Smooth muscle cell (in vitro differentiated cells): ENCODE measurements at regions not wholly inside any gene's neighbourhood (a gene's known extent, or its start where the extent isn't known, plus 50 kb on each side); places are given as distances from the start of the nearest gene placed in this dataset.

Experiments
- DNase-seq: peaks from one replicate; lab custom pipeline; 2025; ENCODE audit not compliant: unreplicated experiment; lab: John Stamatoyannopoulos, UW
- H2AFZ ChIP-seq: fragments of 200-600 bp; sonication (generic); 2 replicates; pipeline ENCODE4 v1.6.0; 2016; ENCODE audit warnings: antibody characterized with exemption, low read depth, mild to moderate bottlenecking
- H3F3A ChIP-seq: fragments of 200-600 bp; sonication (generic); 2 replicates; pipeline ENCODE4 v1.6.0; 2017; ENCODE audit warnings: antibody characterized with exemption, low read depth
- H3K27ac ChIP-seq: fragments of 200-600 bp; sonication (generic); 2 replicates; pipeline ENCODE4 v1.5.1; 2016; ENCODE audit warnings: low read depth, mild to moderate bottlenecking
- H3K27me3 ChIP-seq: fragments of 200-600 bp; sonication (generic); 2 replicates; pipeline ENCODE4 v1.6.1; 2016; ENCODE audit warnings: low read depth, mild to moderate bottlenecking
- H3K36me3 ChIP-seq: fragments of 200-600 bp; sonication (generic); 2 replicates; pipeline ENCODE4 v1.5.1; 2016; ENCODE audit warnings: low read depth
- H3K4me1 ChIP-seq: fragments of 200-600 bp; sonication (generic); 2 replicates; pipeline ENCODE4 v1.5.1; 2016; ENCODE audit warnings: low read depth
- H3K4me2 ChIP-seq: fragments of 200-600 bp; sonication (generic); 2 replicates; pipeline ENCODE4 v1.6.0; 2016; ENCODE audit warnings: mild to moderate bottlenecking
- H3K4me3 ChIP-seq: fragments of 200-600 bp; sonication (generic); 2 replicates; pipeline ENCODE4 v1.5.1; 2016; ENCODE audit warnings: mild to moderate bottlenecking
- H3K79me2 ChIP-seq: fragments of 200-600 bp; sonication (generic); 2 replicates; pipeline ENCODE4 v1.6.0; 2016; ENCODE audit warnings: low read depth, mild to moderate bottlenecking
- H3K9ac ChIP-seq: fragments of 200-600 bp; sonication (generic); 2 replicates; pipeline ENCODE4 v1.6.0; 2016; ENCODE audit warnings: low read depth
- H3K9me3 ChIP-seq: fragments of 200-600 bp; sonication (generic); replicated peaks from 2 replicates; pipeline ENCODE4 v1.5.1; 2016; ENCODE audit warnings: low read depth
- H4K20me1 ChIP-seq: fragments of 200-600 bp; sonication (generic); 2 replicates; pipeline ENCODE4 v1.6.0; 2016; ENCODE audit warnings: low read depth
- CTCF ChIP-seq: fragments of 200-600 bp; sonication (generic); IDR thresholded peaks from 2 replicates; pipeline ENCODE4 v1.5.1; 2017; ENCODE audit warnings: borderline replicate concordance, mild to moderate bottlenecking, antibody characterized with exemption; ENCODE audit not compliant: insufficient read depth, poor library complexity, severe bottlenecking
- WGBS: methylation state at CpG from one replicate; pipeline ENCODE4 v1.1.7; 2016; ENCODE audit warnings: low lambda C conversion rate; 5-methylcytosine and 5-hydroxymethylcytosine counted together

DNA sequence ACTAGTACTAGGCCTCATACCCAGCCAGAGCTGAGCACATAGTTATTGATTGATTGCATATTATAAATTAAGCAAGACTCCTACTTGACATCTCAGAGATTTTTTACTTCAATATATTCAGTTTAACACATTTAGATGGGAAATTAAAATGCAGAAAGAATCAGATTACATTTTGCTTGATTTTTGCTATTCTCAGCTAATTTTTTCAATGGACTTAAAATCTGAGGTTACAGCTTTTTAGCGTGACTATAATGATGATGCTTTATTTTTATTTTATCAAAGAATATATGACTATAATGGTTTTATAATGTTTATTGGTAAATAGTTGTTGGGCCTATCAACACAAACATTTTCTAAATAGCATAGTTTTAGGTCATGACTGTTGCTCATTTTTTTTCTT lies 493.0 kb upstream of the CNTNAP5 start:
- WGBS, result 95% methylated on average over 1 of the region's 1 CpG

DNA sequence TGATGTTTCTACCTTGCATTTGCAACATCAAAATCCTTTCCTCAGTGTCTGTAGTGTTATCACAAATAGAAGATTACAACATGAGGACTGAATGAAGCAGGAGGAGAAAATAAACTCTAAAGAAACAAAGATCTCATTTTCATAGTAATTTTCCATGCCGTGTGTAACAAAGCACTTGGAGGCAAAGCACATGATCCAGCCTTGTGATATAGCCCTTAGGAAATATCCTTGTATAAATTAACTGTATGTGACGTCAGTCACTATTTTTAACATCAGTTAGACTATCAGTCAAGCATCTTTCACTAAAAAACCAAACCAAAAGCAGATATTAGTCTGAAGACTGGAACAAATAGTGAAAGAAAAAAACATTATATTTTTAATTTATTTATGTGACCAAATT lies 492.1 kb upstream of the CNTNAP5 start:
- Histone ChIP-seq H4K20me1 (no peaks in the 10 kb centered on the region), H3K4me3 (no peak overlapping the region), H3K4me1 (no peaks in the 10 kb centered on the region), H3K9ac (no peak overlapping the region), H3K27ac (no peak overlapping the region), H3K9me3 (no peaks in the 10 kb centered on the region), H3K79me2 (no peaks in the 10 kb centered on the region), H3F3A (no peaks in the 10 kb centered on the region), H2AFZ (no peak overlapping the region), H3K4me2 (no peak overlapping the region), H3K36me3 (no peaks in the 10 kb centered on the region), H3K27me3 (no peaks in the 10 kb centered on the region)
- no peak for DNase-seq
- TF ChIP-seq CTCF, result no peak
- WGBS, result 56% methylated on average over 2 of the region's 2 CpGs

More for the DNA sequence above, 493.0 kb upstream of the CNTNAP5 start:
- no peak for DNase-seq
- H3F3A ChIP-seq, result no peaks in the 10 kb centered on the region
- H3K4me1 ChIP-seq, result no peaks in the 10 kb centered on the region
- no peak overlapping the region for H2AFZ ChIP-seq
- no peak overlapping the region for H3K9ac ChIP-seq
- TF ChIP-seq CTCF, result no peak
- H3K27me3 ChIP-seq, result no peaks in the 10 kb centered on the region
- H3K27ac ChIP-seq, result no peak overlapping the region
- no peaks in the 10 kb centered on the region for H3K9me3 ChIP-seq
- no peaks in the 10 kb centered on the region for H4K20me1 ChIP-seq
- no peaks in the 10 kb centered on the region for H3K79me2 ChIP-seq
- no peaks in the 10 kb centered on the region for H3K36me3 ChIP-seq
- H3K4me2 ChIP-seq, result no peak overlapping the region
- H3K4me3 ChIP-seq, result no peak overlapping the region

GRCh38 chr2:123540291-123540690 lies 484.8 kb upstream of the CNTNAP5 start:
- Histone ChIP-seq H3K27me3 (no peaks in the 10 kb centered on the region), H3K9ac (no peak overlapping the region), H3K9me3 (no peaks in the 10 kb centered on the region), H3K36me3 (no peaks in the 10 kb centered on the region), H4K20me1 (no peaks in the 10 kb centered on the region), H3K4me2 (no peak overlapping the region), H3K4me3 (no peak overlapping the region), H3F3A (no peaks in the 10 kb centered on the region), H3K4me1 (no peaks in the 10 kb centered on the region), H3K79me2 (no peaks in the 10 kb centered on the region), H2AFZ (no peak overlapping the region), H3K27ac (no peak overlapping the region)
- WGBS, result 95% methylated on average over 5 of the region's 5 CpGs
- DNase-seq, result no peak
- TF ChIP-seq CTCF, result no peak

- no peak overlapping the region for H2AFZ ChIP-seq
- H3K9me3 ChIP-seq, result no peaks in the 10 kb centered on the region
- H3F3A ChIP-seq, result no peaks in the 10 kb centered on the region
- H3K4me3 ChIP-seq, result no peak overlapping the region
- no peaks in the 10 kb centered on the region for H3K79me2 ChIP-seq
- H3K27ac ChIP-seq, result no peak overlapping the region
- H3K9ac ChIP-seq, result no peak overlapping the region
- H3K4me2 ChIP-seq, result no peak overlapping the region
- no peaks in the 10 kb centered on the region for H3K27me3 ChIP-seq
- no peaks in the 10 kb centered on the region for H3K4me1 ChIP-seq
- DNase-seq, result no peak
- H4K20me1 ChIP-seq, result no peaks in the 10 kb centered on the region
- no peaks in the 10 kb centered on the region for H3K36me3 ChIP-seq
- no peak for TF ChIP-seq CTCF
These were observed 478.7 kb upstream of the CNTNAP5 start for GRCh38 chr2:123546353-123546752.
